ENCODE measurements at regions not wholly inside any gene's neighbourhood (a gene's known extent, or its start where the extent isn't known, plus 50 kb on each side); places are given as distances from the start of the nearest gene placed in this dataset.

GRCh38 chr13:100875392-100876043, 200.9 kb upstream of the TMTC4 start:
- 0% methylated on average over 3 of the region's 3 CpGs for WGBS (ENCODE audit: low lambda C conversion rate)
- H3K4me2 ChIP-seq (ENCODE audit: low read depth, low read length) = no peak overlapping the region
- no peak for DNase-seq (ENCODE audit: low spot score)
- in situ Hi-C loops (cut with HindIII; ENCODE audit: extremely low pct_ligation_motif_present, low pct_unique_long_range_greater_than_20kb) (no loop called here), intact Hi-C loops (cut with micrococcal nuclease; ENCODE audit: unreplicated experiment) (no loop called here)
- no peak overlapping the region for H3K4me3 ChIP-seq (replicated peaks in 1 of 3; ENCODE audit: insufficient read depth in 1 of 3, low read depth in 2 of 3, low read length in 3 of 3)
- H2AFZ ChIP-seq (ENCODE audit: low read length) = no peak overlapping the region
- no peaks in the 10 kb centered on the region for H3K4me1 ChIP-seq (ENCODE audit: insufficient read depth, low read length)
- peaks cover 6% of the 10 kb centered on the region; the same call in 1 of the 2 replicates for H3K9me3 ChIP-seq (ENCODE audit: low read length)
- BruUV-seq (replicated peaks) = no TSS peak
- H3K27me3 ChIP-seq (ENCODE audit: control insufficient read depth in 1 of 2, insufficient read depth in 2 of 2, low read length in 2 of 2) = no peaks in the 10 kb centered on the region; a peak in 2 of 5 replicates
- H3K9ac ChIP-seq (ENCODE audit: insufficient read depth, low read depth, low read length) = no peak overlapping the region
- H4K20me1 ChIP-seq (ENCODE audit: insufficient read depth, low read length) = no peaks in the 10 kb centered on the region
- no peak for ATAC-seq
- ChIA-PET POLR2A (no interaction called here), CTCF (ENCODE audit: low intra/inter-chr PET ratio, low total read pairs) (no interaction called here)
- H3K79me2 ChIP-seq (ENCODE audit: insufficient read depth, low read length) = no peaks in the 10 kb centered on the region
- FAIRE-seq = no peak
- no peaks in the 10 kb centered on the region for H3K36me3 ChIP-seq (replicated peaks in 1 of 2; ENCODE audit: control insufficient read depth in 1 of 2, insufficient read depth in 2 of 2, low read length in 2 of 2)
- no peak for TF ChIP-seq POGZ (CRISPR knock-in tag; IDR thresholded peaks at IDR 0.05)
- TF ChIP-seq ZNF574 (CRISPR knock-in tag; IDR thresholded peaks at IDR 0.05) = no peak
- TF ChIP-seq FOXA1 (IDR thresholded peaks at IDR 0.05) = no peak
- TF ChIP-seq FOXA1 (CRISPR knock-in tag; IDR thresholded peaks at IDR 0.05) = no peak
- no peak for TF ChIP-seq FOXJ3 (CRISPR knock-in tag; IDR thresholded peaks at IDR 0.05; ENCODE audit: borderline replicate concordance)
- TF ChIP-seq DRAP1 (CRISPR knock-in tag; IDR thresholded peaks at IDR 0.05) = no peak
- no peak for TF ChIP-seq ZNF652 (CRISPR knock-in tag; IDR thresholded peaks at IDR 0.05; ENCODE audit: borderline replicate concordance, low read depth)
- TF ChIP-seq ZSCAN31 (CRISPR knock-in tag; IDR thresholded peaks at IDR 0.05; ENCODE audit: low read depth) = no peak
- no peak overlapping the region for H3K27ac ChIP-seq (ENCODE audit: extremely low read length, insufficient read depth, low read length)
